ENCODE measurements at regions not wholly inside any gene's neighbourhood (a gene's known extent, or its start where the extent isn't known, plus 50 kb on each side); places are given as distances from the start of the nearest gene placed in this dataset.
"Not testable (repeated sequence)": the region's sequence is repeated elsewhere in the genome, so short reads cannot be mapped to it uniquely, and the experiment has no call there.

DNA sequence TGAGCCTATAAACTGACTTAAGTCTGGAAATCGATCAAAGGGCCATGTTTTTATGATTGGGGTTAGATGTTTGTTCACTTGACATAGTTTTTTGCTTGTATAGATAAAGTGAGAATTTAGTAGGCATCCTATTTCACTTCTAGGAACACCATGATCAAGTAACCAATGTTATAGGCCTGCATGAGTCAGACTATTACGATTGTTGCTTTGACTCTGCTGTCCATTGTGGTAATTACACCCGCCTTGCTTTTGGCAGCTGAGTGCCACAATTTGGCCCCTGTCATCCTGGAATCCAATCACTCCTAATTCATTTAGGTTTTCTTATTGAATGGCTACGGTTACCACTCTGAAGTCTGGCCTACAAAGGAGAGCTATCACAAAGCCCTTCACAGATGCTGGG is 67.8 kb upstream of the IL33 start:
- no peak for DNase-seq
- ChIA-PET POLR2A (no interaction called here), CTCF (no interaction called here)
- no peak for ATAC-seq (ENCODE audit: low read depth)
- no peaks in the 10 kb centered on the region for H3K36me3 Mint-ChIP-seq (ENCODE audit: low read depth)
- no peak overlapping the region for H3K27ac Mint-ChIP-seq
- peaks cover 14% of the 10 kb centered on the region for H3K27me3 Mint-ChIP-seq
- no peak for TF ChIP-seq CTCF (IDR thresholded peaks at IDR 0.05)
- H3K9me3 Mint-ChIP-seq, result no peaks in the 10 kb centered on the region
- no peaks in the 10 kb centered on the region for H3K4me1 Mint-ChIP-seq
- H3K4me3 Mint-ChIP-seq, result no peak overlapping the region
- intact Hi-C loops (cut with micrococcal nuclease), result no loop called here

DNA sequence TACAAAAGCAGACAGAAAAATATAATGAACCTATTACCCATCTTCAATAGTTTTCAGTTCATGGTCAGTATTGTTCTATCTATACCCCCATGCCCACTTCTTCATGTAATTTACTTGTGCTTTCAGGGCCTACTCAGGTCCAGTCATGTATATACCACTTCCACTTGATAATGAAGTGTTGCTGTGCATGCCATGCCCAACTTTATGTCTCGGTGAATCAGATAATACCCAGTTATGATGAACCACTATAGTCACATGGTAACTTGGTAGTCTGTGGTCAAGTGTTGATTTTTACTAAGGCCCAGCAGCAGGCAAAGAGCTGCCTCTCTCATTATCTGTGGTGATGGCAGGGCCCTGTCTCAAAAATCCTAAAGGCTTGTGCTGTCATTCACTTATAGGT is 70.7 kb upstream of the IL33 start:
- TF ChIP-seq CTCF (IDR thresholded peaks at IDR 0.05), result no peak
- H3K27ac Mint-ChIP-seq, result no peak overlapping the region
- intact Hi-C loops (cut with micrococcal nuclease), result no loop called here
- no peak overlapping the region for H3K4me3 Mint-ChIP-seq
- CTCF ChIA-PET, result interaction anchor here (1.0 kb wide), 1 partner anchor 75 kb away, joined by 3 read pairs; no protein-coding TSS in a partner anchor
- H3K36me3 Mint-ChIP-seq (ENCODE audit: low read depth), result no peaks in the 10 kb centered on the region
- H3K4me1 Mint-ChIP-seq, result no peaks in the 10 kb centered on the region
- DNase-seq, result no peak
- POLR2A ChIA-PET, result no interaction called here
- H3K9me3 Mint-ChIP-seq, result no peaks in the 10 kb centered on the region
- ATAC-seq (ENCODE audit: low read depth), result no peak
- peaks cover 2% of the 10 kb centered on the region for H3K27me3 Mint-ChIP-seq

- POLR2A ChIA-PET, result no interaction called here
- intact Hi-C loops (cut with micrococcal nuclease), result no loop called here
- TF ChIP-seq CTCF (IDR thresholded peaks at IDR 0.05), result no peak
- DNase-seq, result no peak
- Mint-ChIP-seq H3K36me3 (ENCODE audit: low read depth) (no peaks in the 10 kb centered on the region), H3K9me3 (no peaks in the 10 kb centered on the region), H3K4me1 (no peaks in the 10 kb centered on the region), H3K27ac (no peak overlapping the region), H3K27me3 (peaks cover 3% of the 10 kb centered on the region), H3K4me3 (no peak overlapping the region)
- no peak for ATAC-seq (ENCODE audit: low read depth)
- CTCF ChIA-PET, result no interaction called here
Observed at GRCh38 chr9:6142799-6143454, 72.7 kb upstream of the IL33 start.

DNA sequence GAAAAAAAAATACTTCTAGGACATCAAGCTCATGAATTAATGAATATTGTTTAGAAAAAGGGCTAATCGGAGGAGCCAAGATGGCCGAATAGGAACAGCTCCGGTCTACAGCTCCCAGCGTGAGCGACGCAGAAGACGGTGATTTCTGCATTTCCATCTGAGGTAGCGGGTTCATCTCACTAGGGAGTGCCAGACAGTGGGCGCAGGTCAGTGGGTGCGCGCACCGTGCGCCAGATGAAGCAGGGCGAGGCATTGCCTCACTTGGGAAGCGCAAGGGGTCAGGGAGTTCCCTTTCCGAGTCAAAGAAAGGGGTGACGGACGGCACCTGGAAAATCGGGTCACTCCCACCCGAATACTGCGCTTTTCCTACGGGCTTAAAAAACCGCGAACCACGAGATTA is 79.8 kb upstream of the IL33 start:
- H3K4me3 Mint-ChIP-seq; H3K27ac Mint-ChIP-seq; intact Hi-C loops (cut with micrococcal nuclease); H3K36me3 Mint-ChIP-seq (ENCODE audit: low read depth); POLR2A ChIA-PET; H3K9me3 Mint-ChIP-seq; H3K4me1 Mint-ChIP-seq; H3K27me3 Mint-ChIP-seq; DNase-seq; CTCF ChIA-PET; ATAC-seq (ENCODE audit: low read depth): not testable (repeated sequence)

DNA sequence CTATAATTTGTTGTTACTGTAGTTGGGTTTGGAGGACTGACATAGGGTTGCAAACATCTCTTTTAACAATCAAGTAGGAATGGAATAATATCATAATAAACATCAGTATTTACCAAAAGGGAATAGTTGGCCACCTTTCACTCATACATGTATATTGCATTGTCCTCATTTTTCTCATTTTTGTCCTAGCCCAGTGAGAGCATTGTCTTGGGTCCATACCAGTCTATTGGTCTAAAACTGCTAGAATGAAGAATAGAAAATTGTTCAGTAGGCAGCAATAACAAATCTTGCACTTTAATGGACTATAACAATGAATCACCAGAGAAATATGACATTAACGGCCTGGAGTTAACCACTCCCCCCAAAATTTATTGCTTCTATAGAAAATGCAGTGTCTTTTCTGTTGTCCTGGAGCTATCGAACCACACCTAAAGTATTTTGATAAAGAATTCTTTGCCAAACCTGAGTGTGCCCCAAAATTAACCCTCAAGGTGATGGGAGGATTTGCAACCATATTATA is 80.9 kb upstream of the IL33 start:
- Mint-ChIP-seq H3K36me3 (ENCODE audit: low read depth) (no peaks in the 10 kb centered on the region), H3K9me3 (no peaks in the 10 kb centered on the region), H3K27ac (no peak overlapping the region), H3K27me3 (peaks cover 10% of the 10 kb centered on the region), H3K4me3 (no peak overlapping the region), H3K4me1 (no peaks in the 10 kb centered on the region)
- CTCF ChIA-PET, result no interaction called here
- no peak for DNase-seq
- POLR2A ChIA-PET, result no interaction called here
- TF ChIP-seq CTCF (IDR thresholded peaks at IDR 0.05), result no peak
- intact Hi-C loops (cut with micrococcal nuclease), result no loop called here
- no peak for ATAC-seq (ENCODE audit: low read depth)
